SK-N-SH (cell line): ENCODE measurements at regions not wholly inside any gene's neighbourhood (a gene's known extent, or its start where the extent isn't known, plus 50 kb on each side); places are given as distances from the start of the nearest gene placed in this dataset.
"Not testable (repeated sequence)": the region's sequence is repeated elsewhere in the genome, so short reads cannot be mapped to it uniquely, and the experiment has no call there.

Experiments used
- CTCF ChIA-PET: fragments of 300-600, 350-600 bp; formaldehyde crosslinking; extraction: SDS; loops from one replicate; lab custom pipeline; 2021; lab: Yijun Ruan, JAX
- POLR2A ChIA-PET: fragments of 350-600 bp; sonication (Branson Sonifier 250); formaldehyde crosslinking; extraction: SDS; loops from one replicate; lab custom pipeline; 2020; ENCODE audit warnings: antibody characterized with exemption, inconsistent platforms; lab: Yijun Ruan, JAX
- DNase-seq: peaks from one replicate; pipeline ENCODE4 v3.0.0; 2012
- H2AFZ ChIP-seq: fragments of 200-600 bp; sonication (generic); 2 replicates; pipeline ENCODE4 v1.8.1; 2016; ENCODE audit warnings: antibody characterized with exemption, mild to moderate bottlenecking, low read depth
- H3F3A ChIP-seq: fragments of 200-600 bp; sonication (generic); replicated peaks from 2 replicates; pipeline ENCODE3; 2016; ENCODE audit warnings: antibody characterized with exemption, mild to moderate bottlenecking; ENCODE audit not compliant: insufficient read depth
- H3K27ac ChIP-seq, 2 experiments: fragments of 200-500 bp in 1 of 2; fragments of 200-600 bp in 1 of 2; sonication (Bioruptor generic) in 1 of 2; sonication (generic), shearing (Covaris generic) in 1 of 2; 2 replicates each; pipeline versions ENCODE4 v1.5.1 to v1.6.1; 2014 to 2016; ENCODE audit warnings: low read depth in 2 of 2, inconsistent platforms in 1 of 2, low read length in 1 of 2, mild to moderate bottlenecking in 1 of 2, mixed read lengths in 1 of 2
- H3K27me3 ChIP-seq: fragments of 200-600 bp; sonication (generic), shearing (Covaris generic); 2 replicates; pipeline ENCODE4 v1.6.1; 2016; ENCODE audit warnings: mixed run types; ENCODE audit not compliant: insufficient read depth
- H3K36me3 ChIP-seq, 2 experiments: fragments of 200-500 bp in 1 of 2; fragments of 200-600 bp in 1 of 2; sonication (Bioruptor generic) in 1 of 2; sonication (generic) in 1 of 2; replicated peaks in 1 of 2; 2 replicates each; pipeline versions ENCODE3 to v1.5.1; 2014 to 2016; ENCODE audit warnings: low read length in 1 of 2, mild to moderate bottlenecking in 1 of 2; ENCODE audit not compliant: insufficient read depth in 2 of 2, control insufficient read depth in 1 of 2
- H3K4me1 ChIP-seq, 2 experiments: fragments of 200-500 bp in 1 of 2; fragments of 200-600 bp in 1 of 2; sonication (Bioruptor generic) in 1 of 2; sonication (generic), shearing (Covaris generic) in 1 of 2; 2 replicates each; pipeline versions ENCODE4 v1.5.1 to v1.6.1; 2014 to 2016; ENCODE audit warnings: low read depth in 1 of 2, low read length in 1 of 2, mixed run types in 1 of 2; ENCODE audit not compliant: insufficient read depth in 2 of 2, control insufficient read depth in 1 of 2
- H3K4me2 ChIP-seq: fragments of 200-600 bp; sonication (generic), shearing (Covaris generic); 2 replicates; pipeline ENCODE4 v1.6.1; 2017; ENCODE audit warnings: mixed run types
- H3K4me3 ChIP-seq, 2 experiments: fragments of 200-500 bp in 1 of 2; fragments of 200-600 bp in 1 of 2; sonication (Bioruptor generic) in 1 of 2; sonication (generic), shearing (Covaris generic) in 1 of 2; 2 replicates each; pipeline versions ENCODE4 v1.5.1 to v1.8.1; 2014 to 2016; ENCODE audit warnings: low read depth in 2 of 2, inconsistent platforms in 1 of 2, low read length in 1 of 2, mild to moderate bottlenecking in 1 of 2, mixed read lengths in 1 of 2, moderate library complexity in 1 of 2
- H3K79me2 ChIP-seq: fragments of 200-600 bp; sonication (generic); 2 replicates; pipeline ENCODE4 v1.8.1; 2017; ENCODE audit warnings: mild to moderate bottlenecking; ENCODE audit not compliant: insufficient read depth
- H3K9ac ChIP-seq: fragments of 200-600 bp; sonication (generic); 2 replicates; pipeline ENCODE4 v1.6.1; 2017; ENCODE audit warnings: mixed run types
- H3K9me2 ChIP-seq: fragments of 200-600 bp; sonication (generic); 2 replicates; pipeline ENCODE4 v1.6.1; 2017; ENCODE audit warnings: mixed run types
- H3K9me3 ChIP-seq: fragments of 200-600 bp; sonication (generic); 2 replicates; pipeline ENCODE4 v1.6.1; 2017; ENCODE audit warnings: mixed run types, mild to moderate bottlenecking, moderate library complexity
- H4K20me1 ChIP-seq: fragments of 200-600 bp; sonication (generic); 2 replicates; pipeline ENCODE4 v1.6.1; 2017; ENCODE audit warnings: mild to moderate bottlenecking, mixed run types; ENCODE audit not compliant: insufficient read depth
- EP300 ChIP-seq, 2 experiments: IDR thresholded peaks; 2 replicates each; pipeline versions ENCODE4 v1.4.0 to v1.6.1; 2012; ENCODE audit warnings: borderline replicate concordance in 1 of 2, low read depth in 1 of 2, low read length in 1 of 2
- EZH2phosphoT487 ChIP-seq: fragments of 200-600 bp; sonication (generic); IDR thresholded peaks from 2 replicates; pipeline ENCODE4 v1.6.1; 2017; ENCODE audit warnings: low read depth, mixed run types, mild to moderate bottlenecking, antibody characterized with exemption, moderate library complexity, borderline replicate concordance
- POLR2AphosphoS5 ChIP-seq: IDR thresholded peaks from 2 replicates; pipeline ENCODE4 v1.6.1; 2012; ENCODE audit warnings: low read depth, low read length
- SIN3A ChIP-seq: IDR thresholded peaks from 2 replicates; pipeline ENCODE4 v1.6.1; 2012; ENCODE audit warnings: low read depth, mild to moderate bottlenecking, low read length, moderate library complexity, borderline replicate concordance
- SMC3 ChIP-seq: IDR thresholded peaks from 2 replicates; pipeline ENCODE4 v1.6.1; 2012; ENCODE audit warnings: low read depth, low read length, improper control_type of control experiment
- TEAD4 ChIP-seq: IDR thresholded peaks from 2 replicates; pipeline ENCODE4 v1.4.0; 2012; ENCODE audit warnings: mild to moderate bottlenecking, borderline replicate concordance; ENCODE audit not compliant: insufficient read depth
- YY1 ChIP-seq: IDR thresholded peaks from 2 replicates; pipeline ENCODE4 v1.4.0; 2012; ENCODE audit warnings: low read depth, mild to moderate bottlenecking
- WGBS: methylation state at CpG from one replicate; pipeline ENCODE4 v1.1.6; 2017; ENCODE audit warnings: low lambda C conversion rate; 5-methylcytosine and 5-hydroxymethylcytosine counted together
- TF ChIP-seq, protein P1 (sequence below): IDR thresholded peaks from 2 replicates; pipeline ENCODE4 v1.6.1; 2012; ENCODE audit warnings: mild to moderate bottlenecking, low read depth, low read length, moderate library complexity
- TF ChIP-seq, protein P2 (sequence below): fragments of 200-600 bp; sonication (generic); IDR thresholded peaks from 2 replicates; pipeline ENCODE4 v1.6.1; 2017; ENCODE audit warnings: antibody characterized with exemption, mild to moderate bottlenecking, moderate library complexity
- TF ChIP-seq, protein P3 (sequence below): fragments of 150-350 bp; IDR thresholded peaks from 2 replicates; pipeline ENCODE4 v1.6.1; 2017; ENCODE audit warnings: antibody characterized with exemption, low read length, low read depth, borderline replicate concordance

DNA sequence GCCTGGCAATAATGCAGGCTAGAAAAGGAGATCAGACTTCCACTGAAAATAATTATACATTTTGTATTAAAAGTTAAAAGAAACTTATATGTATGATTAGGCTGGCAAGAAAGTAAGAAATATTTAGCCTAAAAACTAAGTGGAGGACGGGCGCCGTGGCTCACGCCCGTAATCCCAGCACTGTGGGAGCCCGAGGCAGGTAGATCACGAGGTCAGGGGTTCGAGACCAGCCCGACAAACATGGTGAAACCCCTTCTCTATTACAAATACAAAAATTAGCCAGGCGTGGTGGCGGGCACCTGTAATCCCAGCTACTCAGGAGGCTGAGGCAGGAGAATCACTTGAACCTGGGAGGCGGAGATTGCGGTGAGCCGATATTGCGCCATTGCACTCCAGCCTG lies 707.0 kb downstream of the C6orf118 start:
- H3F3A ChIP-seq, H2AFZ ChIP-seq, H3K4me2 ChIP-seq, H3K9me3 ChIP-seq, H3K9me2 ChIP-seq, H3K9ac ChIP-seq, H3K79me2 ChIP-seq, DNase-seq, POLR2A ChIA-PET, H3K4me3 ChIP-seq, H3K36me3 ChIP-seq, H3K4me1 ChIP-seq, H4K20me1 ChIP-seq, H3K27me3 ChIP-seq, H3K27ac ChIP-seq: not testable (repeated sequence)
- WGBS, result 62% methylated on average over 15 of the region's 15 CpGs
- CTCF ChIA-PET, result interaction anchor here (0.9 kb wide), 1 partner anchor 11 kb away, joined by 3 read pairs; no protein-coding TSS in a partner anchor

DNA sequence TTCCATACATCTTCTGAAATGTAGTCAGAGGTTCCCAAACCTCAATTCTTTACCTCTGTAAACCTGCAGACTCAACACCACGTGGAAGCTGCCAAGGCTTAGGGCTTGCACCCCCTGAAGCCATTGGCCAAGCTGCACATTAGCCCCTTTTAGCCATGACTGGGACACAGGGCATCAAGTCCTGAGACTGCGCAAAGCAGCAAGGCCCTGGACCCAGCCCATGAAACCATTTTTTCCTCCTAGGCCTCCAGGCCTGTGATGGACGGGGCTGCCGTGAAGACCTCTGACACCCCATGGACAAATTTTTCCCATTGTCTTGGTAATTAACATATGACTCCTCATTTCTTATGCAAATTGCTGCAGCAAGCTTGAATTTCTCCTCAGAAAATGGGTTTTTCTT lies 727.8 kb downstream of the C6orf118 start:
- H3K9ac ChIP-seq, result no peak overlapping the region
- TF ChIP-seq POLR2AphosphoS5 (no peak), TEAD4 (no peak), EZH2phosphoT487 (no peak), EP300 (IDR thresholded peaks at IDR 0.05; ENCODE audit: borderline replicate concordance in 1 of 2, low read depth in 1 of 2, low read length in 1 of 2) (no peak), SMC3 (no peak), SIN3A (no peak), YY1 (no peak)
- TF ChIP-seq, protein P1, sequence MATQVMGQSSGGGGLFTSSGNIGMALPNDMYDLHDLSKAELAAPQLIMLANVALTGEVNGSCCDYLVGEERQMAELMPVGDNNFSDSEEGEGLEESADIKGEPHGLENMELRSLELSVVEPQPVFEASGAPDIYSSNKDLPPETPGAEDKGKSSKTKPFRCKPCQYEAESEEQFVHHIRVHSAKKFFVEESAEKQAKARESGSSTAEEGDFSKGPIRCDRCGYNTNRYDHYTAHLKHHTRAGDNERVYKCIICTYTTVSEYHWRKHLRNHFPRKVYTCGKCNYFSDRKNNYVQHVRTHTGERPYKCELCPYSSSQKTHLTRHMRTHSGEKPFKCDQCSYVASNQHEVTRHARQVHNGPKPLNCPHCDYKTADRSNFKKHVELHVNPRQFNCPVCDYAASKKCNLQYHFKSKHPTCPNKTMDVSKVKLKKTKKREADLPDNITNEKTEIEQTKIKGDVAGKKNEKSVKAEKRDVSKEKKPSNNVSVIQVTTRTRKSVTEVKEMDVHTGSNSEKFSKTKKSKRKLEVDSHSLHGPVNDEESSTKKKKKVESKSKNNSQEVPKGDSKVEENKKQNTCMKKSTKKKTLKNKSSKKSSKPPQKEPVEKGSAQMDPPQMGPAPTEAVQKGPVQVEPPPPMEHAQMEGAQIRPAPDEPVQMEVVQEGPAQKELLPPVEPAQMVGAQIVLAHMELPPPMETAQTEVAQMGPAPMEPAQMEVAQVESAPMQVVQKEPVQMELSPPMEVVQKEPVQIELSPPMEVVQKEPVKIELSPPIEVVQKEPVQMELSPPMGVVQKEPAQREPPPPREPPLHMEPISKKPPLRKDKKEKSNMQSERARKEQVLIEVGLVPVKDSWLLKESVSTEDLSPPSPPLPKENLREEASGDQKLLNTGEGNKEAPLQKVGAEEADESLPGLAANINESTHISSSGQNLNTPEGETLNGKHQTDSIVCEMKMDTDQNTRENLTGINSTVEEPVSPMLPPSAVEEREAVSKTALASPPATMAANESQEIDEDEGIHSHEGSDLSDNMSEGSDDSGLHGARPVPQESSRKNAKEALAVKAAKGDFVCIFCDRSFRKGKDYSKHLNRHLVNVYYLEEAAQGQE, result no peak
- TF ChIP-seq, protein P2, sequence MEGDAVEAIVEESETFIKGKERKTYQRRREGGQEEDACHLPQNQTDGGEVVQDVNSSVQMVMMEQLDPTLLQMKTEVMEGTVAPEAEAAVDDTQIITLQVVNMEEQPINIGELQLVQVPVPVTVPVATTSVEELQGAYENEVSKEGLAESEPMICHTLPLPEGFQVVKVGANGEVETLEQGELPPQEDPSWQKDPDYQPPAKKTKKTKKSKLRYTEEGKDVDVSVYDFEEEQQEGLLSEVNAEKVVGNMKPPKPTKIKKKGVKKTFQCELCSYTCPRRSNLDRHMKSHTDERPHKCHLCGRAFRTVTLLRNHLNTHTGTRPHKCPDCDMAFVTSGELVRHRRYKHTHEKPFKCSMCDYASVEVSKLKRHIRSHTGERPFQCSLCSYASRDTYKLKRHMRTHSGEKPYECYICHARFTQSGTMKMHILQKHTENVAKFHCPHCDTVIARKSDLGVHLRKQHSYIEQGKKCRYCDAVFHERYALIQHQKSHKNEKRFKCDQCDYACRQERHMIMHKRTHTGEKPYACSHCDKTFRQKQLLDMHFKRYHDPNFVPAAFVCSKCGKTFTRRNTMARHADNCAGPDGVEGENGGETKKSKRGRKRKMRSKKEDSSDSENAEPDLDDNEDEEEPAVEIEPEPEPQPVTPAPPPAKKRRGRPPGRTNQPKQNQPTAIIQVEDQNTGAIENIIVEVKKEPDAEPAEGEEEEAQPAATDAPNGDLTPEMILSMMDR, result no peak
- TF ChIP-seq, protein P3, sequence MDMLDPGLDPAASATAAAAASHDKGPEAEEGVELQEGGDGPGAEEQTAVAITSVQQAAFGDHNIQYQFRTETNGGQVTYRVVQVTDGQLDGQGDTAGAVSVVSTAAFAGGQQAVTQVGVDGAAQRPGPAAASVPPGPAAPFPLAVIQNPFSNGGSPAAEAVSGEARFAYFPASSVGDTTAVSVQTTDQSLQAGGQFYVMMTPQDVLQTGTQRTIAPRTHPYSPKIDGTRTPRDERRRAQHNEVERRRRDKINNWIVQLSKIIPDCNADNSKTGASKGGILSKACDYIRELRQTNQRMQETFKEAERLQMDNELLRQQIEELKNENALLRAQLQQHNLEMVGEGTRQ, result no peak
- CTCF ChIA-PET, result no interaction called here

More for the DNA sequence above, 727.8 kb downstream of the C6orf118 start:
- Histone ChIP-seq H3F3A (no peaks in the 10 kb centered on the region), H3K4me2 (no peak overlapping the region), H2AFZ (no peak overlapping the region), H4K20me1 (no peaks in the 10 kb centered on the region), H3K9me2 (no peaks in the 10 kb centered on the region), H3K79me2 (no peaks in the 10 kb centered on the region), H3K36me3 (no peaks in the 10 kb centered on the region), H3K27ac (no peak overlapping the region), H3K9me3 (no peaks in the 10 kb centered on the region; the same call in 1 of the 2 replicates), H3K4me3 (no peak overlapping the region), H3K27me3 (no peaks in the 10 kb centered on the region), H3K4me1 (no peaks in the 10 kb centered on the region)
- POLR2A ChIA-PET, result no interaction called here
- 31% methylated on average over 4 of the region's 4 CpGs for WGBS
- DNase-seq, result no peak
